ENCODE measurements at regions not wholly inside any gene's neighbourhood (a gene's known extent, or its start where the extent isn't known, plus 50 kb on each side); places are given as distances from the start of the nearest gene placed in this dataset.
"Not testable (repeated sequence)": the region's sequence is repeated elsewhere in the genome, so short reads cannot be mapped to it uniquely, and the experiment has no call there.

GRCh38 chr2:65974067-65974723 lies 460.7 kb upstream of the MEIS1 start:
- no peak for DNase-seq (ENCODE audit: low read depth in 1 of 2, low spot score in 2 of 2)
- H3K27ac ChIP-seq = no peak overlapping the region
- no peaks in the 10 kb centered on the region for H3K36me3 ChIP-seq
- H3K4me1 ChIP-seq (replicated peaks) = no peaks in the 10 kb centered on the region
- H3K9me3 ChIP-seq (replicated peaks) = no peaks in the 10 kb centered on the region
- H3K27me3 ChIP-seq (replicated peaks) = no peaks in the 10 kb centered on the region
- no peak overlapping the region for H3K4me3 ChIP-seq

GRCh38 chr2:65969161-65969560 lies 465.8 kb upstream of the MEIS1 start:
- H3K9me3 ChIP-seq (replicated peaks) = no peaks in the 10 kb centered on the region
- DNase-seq (ENCODE audit: low read depth in 1 of 2, low spot score in 2 of 2) = no peak
- H3K27me3 ChIP-seq (replicated peaks) = no peaks in the 10 kb centered on the region
- no peaks in the 10 kb centered on the region for H3K4me1 ChIP-seq (replicated peaks)
- no peak overlapping the region for H3K4me3 ChIP-seq
- H3K36me3 ChIP-seq = no peaks in the 10 kb centered on the region
- H3K27ac ChIP-seq = no peak overlapping the region

DNA sequence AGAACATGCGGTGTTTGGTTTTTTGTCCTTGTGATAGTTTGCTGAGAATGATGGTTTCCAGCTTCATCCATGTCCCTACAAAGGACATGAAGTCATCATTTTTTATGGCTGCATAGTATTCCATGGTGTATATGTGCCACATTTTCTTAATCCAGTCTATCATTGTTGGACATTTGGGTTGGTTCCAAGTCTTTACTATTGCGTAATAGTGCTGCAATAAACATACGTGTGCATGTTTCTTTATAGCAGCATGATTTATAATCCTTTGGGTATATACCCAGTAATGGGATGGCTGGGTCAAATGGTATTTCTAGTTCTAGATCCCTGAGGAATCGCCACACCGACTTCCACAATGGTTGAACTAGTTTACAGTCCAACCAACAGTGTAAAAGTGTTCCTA lies 471.6 kb upstream of the MEIS1 start:
- not testable (repeated sequence) for H3K9me3 ChIP-seq (replicated peaks); H3K27me3 ChIP-seq (replicated peaks); H3K36me3 ChIP-seq; DNase-seq (ENCODE audit: low read depth in 1 of 2, low spot score in 2 of 2); H3K4me1 ChIP-seq (replicated peaks); H3K4me3 ChIP-seq; H3K27ac ChIP-seq

GRCh38 chr2:65960953-65961352 lies 474.0 kb upstream of the MEIS1 start:
- no peak for DNase-seq (ENCODE audit: low read depth in 1 of 2, low spot score in 2 of 2)
- Histone ChIP-seq H3K4me3 (no peak overlapping the region), H3K36me3 (no peaks in the 10 kb centered on the region), H3K27me3 (replicated peaks) (no peaks in the 10 kb centered on the region), H3K4me1 (replicated peaks) (no peaks in the 10 kb centered on the region), H3K9me3 (replicated peaks) (no peaks in the 10 kb centered on the region), H3K27ac (no peak overlapping the region)

- Histone ChIP-seq H3K4me3 (no peak overlapping the region), H3K4me1 (replicated peaks) (no peaks in the 10 kb centered on the region), H3K27ac (no peak overlapping the region), H3K36me3 (no peaks in the 10 kb centered on the region), H3K9me3 (replicated peaks) (no peaks in the 10 kb centered on the region), H3K27me3 (replicated peaks) (no peaks in the 10 kb centered on the region)
- no peak for DNase-seq (ENCODE audit: low read depth in 1 of 2, low spot score in 2 of 2)
These were observed 477.0 kb upstream of the MEIS1 start for GRCh38 chr2:65957886-65958285.

DNA sequence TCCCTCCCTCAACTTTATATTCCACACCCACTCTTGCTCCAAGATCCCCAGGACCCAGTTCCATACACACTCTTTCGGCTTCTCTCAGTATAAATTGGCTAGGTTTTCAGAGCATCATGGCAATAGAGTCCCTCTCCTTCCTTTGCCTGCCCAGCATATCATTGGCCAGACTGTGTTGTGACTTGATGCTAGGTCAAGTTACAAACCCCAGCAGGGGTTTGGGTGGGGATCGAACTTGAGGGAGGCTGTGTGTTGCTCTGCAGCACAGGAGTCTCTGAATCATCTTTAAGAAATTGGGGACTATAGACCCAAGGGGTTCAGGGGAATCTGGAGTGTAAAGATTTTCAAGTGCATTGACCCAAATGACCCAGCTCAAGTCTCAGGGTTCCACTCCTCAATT lies 477.5 kb upstream of the MEIS1 start:
- H3K27ac ChIP-seq = no peak overlapping the region

DNA sequence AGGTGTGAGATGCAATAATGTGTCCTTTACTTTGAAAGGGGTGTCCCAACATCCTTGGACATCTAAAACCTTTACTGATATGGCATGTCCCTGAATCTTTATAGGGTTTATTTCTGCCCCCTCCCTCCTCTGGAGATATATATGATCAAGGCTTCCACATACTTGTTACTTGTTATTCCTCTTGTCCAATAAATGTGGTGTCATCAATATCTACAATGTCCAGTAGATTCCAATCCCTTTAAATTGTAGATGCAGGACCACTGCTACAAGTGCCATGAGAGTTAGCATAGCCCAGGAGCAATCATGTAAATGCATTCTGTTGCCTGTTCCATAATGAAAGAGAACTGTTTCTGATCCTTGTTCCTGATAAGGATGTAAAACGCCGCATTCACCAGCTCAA lies 479.7 kb upstream of the MEIS1 start:
- Histone ChIP-seq H3K9me3 (replicated peaks) (no peaks in the 10 kb centered on the region), H3K36me3 (no peaks in the 10 kb centered on the region), H3K27ac (no peak overlapping the region), H3K27me3 (replicated peaks) (no peaks in the 10 kb centered on the region), H3K4me3 (no peak overlapping the region), H3K4me1 (replicated peaks) (no peaks in the 10 kb centered on the region)
- DNase-seq (ENCODE audit: low read depth in 1 of 2, low spot score in 2 of 2) = no peak

More for the DNA sequence above, 477.5 kb upstream of the MEIS1 start:
- no peak for DNase-seq (ENCODE audit: low read depth in 1 of 2, low spot score in 2 of 2)
- Histone ChIP-seq H3K27me3 (replicated peaks) (no peaks in the 10 kb centered on the region), H3K36me3 (no peaks in the 10 kb centered on the region), H3K4me1 (replicated peaks) (no peaks in the 10 kb centered on the region), H3K9me3 (replicated peaks) (no peaks in the 10 kb centered on the region), H3K4me3 (no peak overlapping the region)

- no peak overlapping the region for H3K27ac ChIP-seq
- H3K27me3 ChIP-seq (replicated peaks) = no peaks in the 10 kb centered on the region
- H3K9me3 ChIP-seq (replicated peaks) = no peaks in the 10 kb centered on the region
- no peaks in the 10 kb centered on the region for H3K4me1 ChIP-seq (replicated peaks)
- no peak for DNase-seq (ENCODE audit: low read depth in 1 of 2, low spot score in 2 of 2)
- H3K4me3 ChIP-seq = no peak overlapping the region
- no peaks in the 10 kb centered on the region for H3K36me3 ChIP-seq
These were observed 481.8 kb upstream of the MEIS1 start for GRCh38 chr2:65952966-65953761.

DNA sequence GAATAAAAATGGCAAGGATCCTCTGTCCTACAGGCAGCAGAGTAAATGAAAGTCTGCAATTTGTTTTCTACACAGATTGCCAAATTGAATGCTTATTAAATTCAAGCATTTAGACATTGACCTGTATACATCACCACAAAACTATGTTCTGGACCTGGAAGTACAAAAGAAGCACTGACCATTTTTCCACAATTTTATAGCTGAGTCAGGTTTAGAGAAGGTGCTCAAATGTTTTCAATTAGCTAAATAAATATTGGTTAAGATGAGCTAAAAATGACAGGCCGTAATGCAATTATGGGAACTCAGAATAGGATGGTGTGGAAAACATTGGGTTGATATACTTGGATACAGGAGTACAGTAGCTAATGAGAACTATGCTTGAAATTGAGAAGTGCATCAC lies 490.7 kb upstream of the MEIS1 start:
- H3K27me3 ChIP-seq (replicated peaks) = no peaks in the 10 kb centered on the region
- H3K4me1 ChIP-seq (replicated peaks) = no peaks in the 10 kb centered on the region
- no peak overlapping the region for H3K27ac ChIP-seq
- H3K36me3 ChIP-seq = no peaks in the 10 kb centered on the region
- DNase-seq (ENCODE audit: low read depth in 1 of 2, low spot score in 2 of 2) = no peak
- H3K9me3 ChIP-seq (replicated peaks) = no peaks in the 10 kb centered on the region
- no peak overlapping the region for H3K4me3 ChIP-seq

GRCh38 chr2:65943099-65943786 lies 491.7 kb upstream of the MEIS1 start:
- DNase-seq (ENCODE audit: low read depth in 1 of 2, low spot score in 2 of 2) = no peak
- Histone ChIP-seq H3K27ac (no peak overlapping the region), H3K4me1 (replicated peaks) (no peaks in the 10 kb centered on the region), H3K4me3 (no peak overlapping the region), H3K36me3 (no peaks in the 10 kb centered on the region), H3K9me3 (replicated peaks) (no peaks in the 10 kb centered on the region), H3K27me3 (replicated peaks) (no peaks in the 10 kb centered on the region)

DNA sequence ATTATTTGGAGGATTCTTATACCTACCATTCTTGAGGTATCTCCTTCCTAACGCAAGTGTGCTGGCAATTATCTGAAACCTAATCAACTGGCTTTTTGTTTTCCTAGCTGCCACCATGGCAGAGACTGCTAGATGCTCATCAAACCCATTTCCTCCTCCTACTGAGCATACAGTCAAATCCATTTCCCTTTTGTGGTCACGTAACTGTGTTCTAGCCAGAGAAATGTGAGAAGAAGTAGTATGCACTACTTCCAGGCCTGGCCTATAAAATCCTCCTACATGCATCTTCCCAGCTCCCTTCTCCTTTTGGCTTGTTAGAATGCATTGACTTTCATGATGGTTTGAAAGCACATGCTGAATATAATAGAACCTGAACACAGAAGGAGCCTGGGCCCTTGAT lies 494.1 kb upstream of the MEIS1 start:
- Histone ChIP-seq H3K27ac (no peak overlapping the region), H3K4me1 (replicated peaks) (no peaks in the 10 kb centered on the region), H3K36me3 (no peaks in the 10 kb centered on the region), H3K4me3 (no peak overlapping the region), H3K27me3 (replicated peaks) (no peaks in the 10 kb centered on the region), H3K9me3 (replicated peaks) (no peaks in the 10 kb centered on the region)
- no peak for DNase-seq (ENCODE audit: low read depth in 1 of 2, low spot score in 2 of 2)

- Histone ChIP-seq H3K36me3 (no peaks in the 10 kb centered on the region), H3K4me3 (no peak overlapping the region), H3K27me3 (replicated peaks) (no peaks in the 10 kb centered on the region), H3K27ac (no peak overlapping the region), H3K9me3 (replicated peaks) (no peaks in the 10 kb centered on the region), H3K4me1 (replicated peaks) (no peaks in the 10 kb centered on the region)
- no peak for DNase-seq (ENCODE audit: low read depth in 1 of 2, low spot score in 2 of 2)
These were observed 495.2 kb upstream of the MEIS1 start for GRCh38 chr2:65939687-65940086.

DNA sequence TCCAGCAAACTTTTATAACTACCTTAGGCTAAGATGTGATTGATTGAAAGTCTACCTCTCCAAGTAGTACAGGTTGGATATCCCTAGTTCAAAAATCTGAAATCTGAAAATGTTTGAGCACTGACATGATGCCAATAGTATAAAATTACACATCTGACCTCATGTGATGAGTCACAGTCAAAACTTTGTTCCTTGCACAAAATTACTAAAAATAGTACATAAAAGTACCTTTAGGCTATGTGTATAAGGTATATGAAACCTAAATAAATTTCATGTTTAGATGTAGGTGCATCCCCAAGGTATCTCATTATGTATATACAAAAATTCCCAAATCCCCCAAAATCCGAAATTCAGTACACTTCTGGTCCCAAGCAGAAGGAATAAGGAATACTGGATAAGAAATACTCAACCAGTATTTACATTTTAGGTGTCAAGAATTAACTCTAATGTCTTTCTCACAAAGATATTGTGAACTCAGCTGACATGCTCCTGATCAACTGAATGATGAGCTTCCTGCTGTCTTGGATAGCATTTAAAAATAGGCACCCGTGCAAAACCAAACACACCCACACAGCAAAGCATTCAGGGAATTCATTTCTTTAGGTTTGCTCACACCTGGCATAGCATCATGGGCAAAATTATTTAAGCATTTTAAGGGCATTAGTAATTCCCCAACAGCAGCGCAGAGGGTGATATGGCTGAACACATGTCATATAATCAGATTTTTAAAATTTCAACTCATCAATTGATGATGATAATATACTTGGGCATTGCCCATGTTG lies 497.4 kb upstream of the MEIS1 start:
- H3K9me3 ChIP-seq (replicated peaks) = no peaks in the 10 kb centered on the region
- no peak for DNase-seq (ENCODE audit: low read depth in 1 of 2, low spot score in 2 of 2)

More for the DNA sequence above, 497.4 kb upstream of the MEIS1 start:
- Histone ChIP-seq H3K27me3 (replicated peaks) (no peaks in the 10 kb centered on the region), H3K4me3 (no peak overlapping the region), H3K4me1 (replicated peaks) (no peaks in the 10 kb centered on the region), H3K36me3 (no peaks in the 10 kb centered on the region), H3K27ac (no peak overlapping the region)

Measured in SJSA1 (cell line).